ENCODE measurements at regions not wholly inside any gene's neighbourhood (a gene's known extent, or its start where the extent isn't known, plus 50 kb on each side); places are given as distances from the start of the nearest gene placed in this dataset.

- TF ChIP-seq SMC3 (IDR thresholded peaks at IDR 0.05) (no peak), RNF2 (IDR thresholded peaks at IDR 0.05; ENCODE audit: borderline replicate concordance, low read depth) (no peak), POLR2A (IDR thresholded peaks at IDR 0.05; ENCODE audit: low read length) (no peak), REST (IDR thresholded peaks at IDR 0.05) (no peak), ESRRA (IDR thresholded peaks at IDR 0.05; ENCODE audit: borderline replicate concordance, low read length) (no peak), CTCF (IDR thresholded peaks at IDR 0.05) (no peak), RAD21 (conservative IDR thresholded peaks at IDR 0.05 in 1 of 2, IDR thresholded peaks at IDR 0.05 in 1 of 2) (no peak), RFX5 (IDR thresholded peaks at IDR 0.05) (no peak), FOSL2 (IDR thresholded peaks at IDR 0.05) (no peak), FOSL2 (CRISPR knock-in tag; IDR thresholded peaks at IDR 0.05) (no peak), EP300 (IDR thresholded peaks at IDR 0.05) (no peak), CHD4 (IDR thresholded peaks at IDR 0.05; ENCODE audit: borderline replicate concordance) (no peak), MAZ (IDR thresholded peaks at IDR 0.05; ENCODE audit: borderline replicate concordance, low read depth, low read length) (no peak)
These were observed 141.6 kb upstream of the RFC3 start for GRCh38 chr13:33676045-33676989.
